NCI-H1105 treated with DMSO at 0.1 percent for 48 hours (cell line): ENCODE measurements at regions not wholly inside any gene's neighbourhood (a gene's known extent, or its start where the extent isn't known, plus 50 kb on each side); places are given as distances from the start of the nearest gene placed in this dataset.
"Not testable (repeated sequence)": the region's sequence is repeated elsewhere in the genome, so short reads cannot be mapped to it uniquely, and the experiment has no call there.

Source experiments
- DNase-seq: peaks from one replicate; lab custom pipeline; 2025; lab: John Stamatoyannopoulos, UW

DNA sequence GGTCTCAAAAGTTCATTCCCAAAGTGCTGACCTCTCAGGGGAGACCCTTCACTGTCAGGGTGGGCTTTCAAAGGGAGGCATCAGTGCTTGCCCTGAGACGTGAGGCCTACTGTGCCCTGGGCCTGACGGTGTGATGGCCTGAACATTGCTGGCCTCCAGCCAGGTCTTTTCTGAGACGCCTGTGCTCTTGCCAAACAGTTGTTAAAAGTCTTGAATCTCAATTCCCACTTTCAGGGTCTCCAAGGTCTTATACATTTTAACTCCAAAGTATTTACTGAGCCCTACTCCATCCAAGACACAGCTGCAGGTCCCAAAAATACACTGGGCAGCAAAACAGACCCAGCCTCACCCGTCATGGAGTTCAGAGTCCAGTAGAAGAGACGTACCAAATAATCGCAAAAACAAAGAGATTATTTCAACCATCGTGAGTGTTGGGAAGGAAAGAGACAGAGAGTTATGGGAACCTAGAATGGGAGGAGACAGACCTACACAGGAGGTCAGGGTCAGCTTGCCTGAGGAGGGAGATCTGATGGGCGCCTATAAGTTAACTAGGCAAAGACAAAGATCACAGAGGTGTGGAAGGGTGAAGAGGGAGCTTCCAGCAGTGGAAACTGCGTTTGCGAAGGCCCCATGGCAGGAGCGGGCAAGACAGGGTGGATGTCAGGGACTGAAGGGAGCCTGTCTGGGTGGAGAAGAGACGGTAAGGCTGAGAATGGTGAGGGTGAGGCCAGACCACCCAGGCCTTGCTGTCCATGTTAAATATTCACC is 446.3 kb downstream of the PREX1 start:
- no peak for DNase-seq

- DNase-seq, result no peak
Measured at GRCh38 chr20:48380661-48381060, 447.1 kb downstream of the PREX1 start.

GRCh38 chr20:48378976-48379675 is 448.7 kb downstream of the PREX1 start:
- no peak for DNase-seq

- DNase-seq, result no peak
Measured at GRCh38 chr20:48377940-48378339, 449.9 kb downstream of the PREX1 start.

GRCh38 chr20:48375804-48376203 is 452.0 kb downstream of the PREX1 start:
- DNase-seq, result no peak

- DNase-seq, result no peak
Measured at GRCh38 chr20:48374991-48375595, 452.7 kb downstream of the PREX1 start.

DNA sequence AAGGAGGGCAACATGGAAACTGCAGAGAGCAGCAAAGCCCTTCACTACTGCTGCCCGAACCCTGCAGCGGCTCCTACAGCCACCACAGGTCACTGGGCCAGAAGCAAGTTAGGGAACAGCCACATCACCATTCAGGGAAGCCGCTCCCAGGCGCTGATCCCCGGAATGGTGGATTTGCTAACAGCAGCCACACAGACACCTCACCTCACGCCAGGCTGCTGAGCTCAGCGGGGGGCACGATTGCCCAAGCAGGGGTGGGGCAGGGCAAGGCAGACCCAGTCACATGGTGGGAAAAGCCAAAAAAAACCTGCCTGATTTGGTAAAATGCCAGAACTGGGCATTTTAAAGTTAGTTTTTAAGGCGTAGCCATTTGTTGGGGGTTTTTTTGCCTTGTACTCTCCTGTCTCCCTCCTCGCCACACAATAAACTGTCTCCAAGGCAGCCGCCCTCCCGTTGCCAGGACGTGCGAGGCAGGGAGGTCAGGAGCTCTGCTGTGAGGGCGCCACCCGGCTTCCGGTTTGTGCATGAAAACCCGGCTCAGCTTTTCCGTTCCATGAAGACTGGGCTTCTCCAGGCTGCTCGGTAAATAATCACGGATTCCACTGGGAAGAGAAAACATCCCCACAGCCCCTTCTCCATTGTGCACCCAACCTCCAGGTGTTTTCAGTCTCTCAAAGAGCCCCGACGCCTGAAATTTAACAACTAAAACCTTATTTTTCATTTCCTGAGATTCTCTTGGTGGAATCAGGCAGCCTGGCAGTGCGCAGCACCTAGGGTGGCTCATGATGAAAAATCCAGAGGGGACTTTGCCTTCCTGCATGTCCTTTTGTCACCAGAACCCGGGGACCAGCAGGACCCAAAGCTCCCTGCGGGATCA is 453.5 kb downstream of the PREX1 start:
- DNase-seq, result not testable (repeated sequence)

DNA sequence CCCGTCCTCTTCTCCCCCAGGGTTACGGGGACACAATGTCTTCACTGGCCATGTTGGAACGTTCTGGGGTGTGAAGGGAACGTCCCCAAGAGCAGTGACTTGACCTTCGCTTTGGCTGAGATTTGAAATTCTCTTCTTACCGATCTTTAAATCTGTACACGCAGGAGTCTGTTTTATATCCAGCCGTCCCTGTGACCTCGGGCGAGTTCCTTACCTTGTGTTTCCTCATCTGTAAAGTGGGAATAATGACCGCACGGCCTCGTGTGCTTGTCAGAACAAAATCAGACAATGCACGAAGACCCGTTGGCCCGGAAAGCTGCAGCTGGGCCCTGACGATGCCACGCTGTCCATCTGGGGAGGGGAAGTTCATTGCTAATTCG is 454.3 kb downstream of the PREX1 start:
- no peak for DNase-seq

- not testable (repeated sequence) for DNase-seq
Measured at GRCh38 chr20:48372851-48373554, 454.8 kb downstream of the PREX1 start.

- DNase-seq, result no peak
Measured at GRCh38 chr20:48371211-48371610, 456.6 kb downstream of the PREX1 start.

DNA sequence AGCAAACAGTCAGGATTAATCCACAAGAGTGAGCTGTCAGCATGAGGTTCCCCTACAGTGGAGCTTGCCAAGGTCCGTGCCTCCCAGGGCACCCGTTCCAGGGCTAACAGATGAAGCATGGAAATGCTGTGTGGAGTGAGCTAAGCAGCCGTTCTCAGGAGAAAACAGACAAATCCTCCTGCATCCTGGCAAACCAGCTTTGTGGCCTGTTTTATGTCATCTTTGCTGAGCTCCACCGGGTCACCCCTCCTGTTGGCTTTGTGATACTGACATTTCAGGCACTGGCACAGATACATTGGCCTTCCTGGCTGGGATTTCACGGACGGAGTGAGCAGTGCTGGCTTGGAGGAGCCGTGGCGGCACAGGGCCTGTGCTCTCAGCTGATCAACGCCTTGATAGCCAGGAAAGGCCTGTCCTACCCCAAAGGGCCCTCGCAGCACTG is 459.2 kb downstream of the PREX1 start:
- not testable (repeated sequence) for DNase-seq

- not testable (repeated sequence) for DNase-seq
Measured at GRCh38 chr20:48367541-48368358, 460.0 kb downstream of the PREX1 start.

GRCh38 chr20:48366230-48366629 is 461.6 kb downstream of the PREX1 start:
- DNase-seq, result no peak

DNA sequence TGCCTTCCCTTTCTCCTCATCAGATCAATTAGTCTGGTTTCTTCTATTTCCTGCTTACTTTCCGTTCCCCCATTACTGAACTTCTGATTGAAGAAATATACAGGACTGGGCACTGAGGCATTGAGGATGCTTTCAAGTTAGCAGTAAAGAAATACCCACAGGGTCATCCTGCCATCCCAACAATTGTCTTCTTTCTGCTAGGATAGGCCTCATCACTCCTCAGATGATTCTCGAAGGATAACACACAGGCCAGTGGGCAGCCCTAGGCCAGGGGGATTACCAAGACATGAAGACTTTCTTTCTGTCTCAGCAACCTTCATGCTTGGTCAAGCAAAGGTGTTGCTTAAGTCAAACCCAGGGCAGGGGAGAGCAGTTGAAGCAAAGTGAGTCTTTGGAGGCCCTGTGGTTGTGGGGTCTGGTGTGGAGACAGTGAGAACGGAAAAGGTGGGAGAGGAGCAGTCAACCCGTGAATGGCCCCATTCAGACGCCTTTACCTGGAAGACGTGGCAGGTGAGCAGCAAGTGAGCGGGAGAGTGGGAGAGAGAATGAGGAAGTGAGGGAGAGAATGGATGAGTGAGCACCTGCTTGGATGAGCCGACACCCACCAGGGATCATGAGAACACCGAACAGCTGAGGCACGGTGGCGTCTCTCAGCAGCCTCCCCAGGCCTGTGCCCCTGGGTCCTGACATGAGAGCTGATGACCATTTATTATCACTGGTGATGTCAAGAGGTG is 462.9 kb downstream of the PREX1 start:
- DNase-seq, result no peak

DNA sequence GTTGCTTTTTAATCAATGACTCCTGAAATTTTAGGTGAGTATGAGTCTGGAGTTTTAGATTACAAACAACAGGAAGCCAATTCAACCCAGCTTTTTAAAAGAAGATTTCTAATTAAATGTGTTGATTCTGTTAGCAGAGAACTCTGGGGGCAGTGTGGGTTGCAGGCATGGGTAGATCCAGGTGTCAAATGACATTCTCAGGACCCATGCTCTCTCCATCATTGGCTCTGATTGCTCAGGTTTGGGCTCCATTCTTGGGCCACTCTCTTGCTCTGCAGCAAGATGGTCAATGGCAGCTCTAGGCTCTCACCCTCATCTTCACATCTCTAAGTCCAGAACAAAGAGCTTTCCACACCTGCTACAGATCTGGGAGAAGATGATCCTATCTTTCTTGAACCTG is 463.7 kb downstream of the PREX1 start:
- no peak for DNase-seq

DNA sequence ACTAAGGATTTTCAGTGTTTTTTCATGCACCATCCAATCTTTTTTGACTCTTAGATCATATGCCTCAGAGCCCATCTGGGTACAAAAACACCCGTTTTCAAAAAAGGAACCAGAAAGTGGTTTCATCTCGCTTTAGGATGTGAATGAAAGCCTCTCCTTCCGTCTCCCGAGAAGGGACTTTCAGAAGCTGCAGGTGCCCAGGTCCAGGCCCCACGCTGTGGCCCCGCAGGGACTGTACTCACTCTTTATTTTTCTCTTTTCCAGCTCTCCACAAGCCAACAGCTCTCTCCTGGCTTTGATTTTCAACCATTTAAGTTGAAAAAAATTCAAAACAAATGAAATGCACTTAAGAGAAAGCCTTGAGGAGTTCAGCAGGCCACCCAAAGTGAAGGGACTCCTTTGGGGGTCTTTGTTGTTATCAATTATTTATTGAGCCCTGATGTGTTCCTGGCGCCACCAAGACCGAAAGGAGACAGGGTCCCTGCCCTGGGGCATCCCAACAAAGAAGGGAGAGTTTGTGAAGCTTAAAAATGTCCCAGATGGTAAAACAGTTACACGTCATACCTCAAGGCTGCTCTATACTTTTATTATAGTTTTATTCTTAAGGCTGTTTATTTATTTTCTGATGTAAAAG is 467.3 kb downstream of the PREX1 start:
- DNase-seq, result no peak

GRCh38 chr20:48359692-48360341 is 468.0 kb downstream of the PREX1 start:
- DNase-seq, result no peak

DNA sequence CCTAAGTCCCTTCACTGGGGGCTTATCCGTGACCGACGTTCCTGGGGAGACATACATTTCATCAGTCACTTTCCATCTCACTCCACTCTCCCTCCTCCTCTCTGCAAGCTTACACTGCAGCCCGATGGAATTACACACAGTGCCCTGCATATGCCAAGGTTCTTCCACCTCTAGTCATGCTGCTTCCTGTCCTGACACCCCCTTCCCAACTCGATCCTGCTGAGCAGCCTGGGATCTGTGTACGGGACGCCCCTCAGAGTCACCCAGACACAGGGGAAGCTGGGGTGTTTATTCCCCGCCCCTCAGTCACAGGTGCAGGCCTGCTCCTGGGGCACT is 468.8 kb downstream of the PREX1 start:
- DNase-seq, result not testable (repeated sequence)
